Liver (tissue), 2 donors: ENCODE measurements at regions not wholly inside any gene's neighbourhood (a gene's known extent, or its start where the extent isn't known, plus 50 kb on each side); places are given as distances from the start of the nearest gene placed in this dataset.

Experiments used
- REST ChIP-seq: IDR thresholded peaks from 2 replicates; pipeline ENCODE4 v1.6.1; 2016; ENCODE audit warnings: antibody characterized with exemption, mild to moderate bottlenecking
- TAF1 ChIP-seq: conservative IDR thresholded peaks from 2 replicates; pipeline ENCODE4 v1.6.1; 2016; ENCODE audit warnings: antibody characterized with exemption, mild to moderate bottlenecking
- donor health status: healthy.

DNA sequence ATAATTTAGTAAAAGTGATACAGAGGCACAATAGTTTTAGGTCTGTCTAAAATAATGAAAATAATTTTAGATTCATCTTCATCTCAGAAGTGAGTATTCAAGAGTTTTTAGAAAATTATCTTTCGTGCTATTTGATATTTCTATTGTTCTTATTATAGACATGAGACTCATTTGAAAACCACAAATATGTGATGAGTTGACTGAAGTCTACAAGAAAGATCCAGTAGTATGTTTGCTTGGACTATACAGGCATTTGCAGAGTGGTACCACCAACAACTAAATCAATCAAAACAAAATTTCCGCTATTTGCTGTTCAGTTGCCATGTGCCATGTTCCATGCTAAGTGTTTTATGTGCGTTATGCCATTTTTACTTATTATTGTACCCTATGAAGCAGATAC is 1318.5 kb downstream of the STIM2 start:
- TF ChIP-seq REST (no peak), TAF1 (no peak)
